Fibroblast of skin of abdomen (primary cell): ENCODE measurements at regions not wholly inside any gene's neighbourhood (a gene's known extent, or its start where the extent isn't known, plus 50 kb on each side); places are given as distances from the start of the nearest gene placed in this dataset.
"Not testable (repeated sequence)": the region's sequence is repeated elsewhere in the genome, so short reads cannot be mapped to it uniquely, and the experiment has no call there.

Experiments used
- DNase-seq: peaks from one replicate; pipeline ENCODE4 v3.0.0-alpha.2; 2013

DNA sequence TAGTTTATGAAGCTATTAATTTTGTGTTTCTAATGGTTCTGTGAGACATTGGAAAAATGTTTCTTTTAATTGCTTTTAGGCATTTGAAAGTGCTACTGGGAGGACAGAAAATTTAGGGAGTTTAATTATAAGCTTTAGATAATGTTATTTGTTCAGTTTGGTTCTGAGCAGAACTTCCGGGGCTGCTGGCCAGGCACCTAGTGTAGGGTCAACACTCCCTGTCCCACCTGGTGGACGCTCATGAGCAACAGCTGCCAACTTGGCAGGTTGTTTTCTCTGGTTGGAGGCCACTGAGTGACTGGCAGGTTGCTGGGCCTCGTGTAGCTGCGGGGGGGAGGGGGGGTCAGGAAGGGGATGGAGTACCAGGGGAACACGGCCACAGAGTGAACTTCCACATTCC is 250.2 kb downstream of the RTP5 start:
- not testable (repeated sequence) for DNase-seq

DNA sequence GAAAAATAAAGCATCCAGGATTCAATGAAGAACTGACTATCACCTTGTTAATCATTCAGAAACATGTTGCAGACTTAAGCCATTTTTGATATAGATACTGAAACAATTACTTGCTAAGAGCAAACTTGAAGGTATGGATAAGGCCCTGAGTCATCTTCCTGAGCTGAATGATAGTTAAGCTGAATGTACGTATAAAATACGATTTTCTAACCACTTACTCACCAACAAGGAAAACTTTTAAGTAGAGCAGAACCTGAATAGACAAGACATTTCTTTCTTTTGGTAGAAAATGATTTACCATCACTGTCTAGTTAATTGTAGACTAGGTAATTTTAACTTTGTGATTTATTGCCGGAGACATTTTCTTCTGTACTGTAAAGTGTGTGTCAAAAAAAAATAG is 261.2 kb downstream of the RTP5 start:
- DNase-seq, result not testable (repeated sequence)

DNA sequence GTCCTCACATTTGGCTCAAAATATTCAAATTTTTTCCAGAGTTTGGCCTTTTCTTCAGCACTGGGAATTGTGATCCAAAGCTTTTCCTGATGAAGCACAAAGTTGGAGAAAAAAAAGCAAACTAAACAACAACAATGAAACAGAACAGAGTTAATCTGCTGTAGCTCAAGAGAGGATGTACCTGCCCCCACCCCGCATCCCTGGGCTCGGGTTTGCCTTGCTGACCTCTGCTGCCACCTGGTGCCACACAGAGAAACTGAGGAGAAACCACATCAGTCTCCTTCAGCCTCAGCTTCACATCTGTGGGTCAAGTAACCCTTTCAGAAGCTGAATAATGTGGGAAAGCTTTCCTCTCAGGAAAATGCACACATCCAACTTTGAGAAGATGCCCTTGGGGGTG is 290.4 kb downstream of the RTP5 start:
- DNase-seq, result not testable (repeated sequence)

DNA sequence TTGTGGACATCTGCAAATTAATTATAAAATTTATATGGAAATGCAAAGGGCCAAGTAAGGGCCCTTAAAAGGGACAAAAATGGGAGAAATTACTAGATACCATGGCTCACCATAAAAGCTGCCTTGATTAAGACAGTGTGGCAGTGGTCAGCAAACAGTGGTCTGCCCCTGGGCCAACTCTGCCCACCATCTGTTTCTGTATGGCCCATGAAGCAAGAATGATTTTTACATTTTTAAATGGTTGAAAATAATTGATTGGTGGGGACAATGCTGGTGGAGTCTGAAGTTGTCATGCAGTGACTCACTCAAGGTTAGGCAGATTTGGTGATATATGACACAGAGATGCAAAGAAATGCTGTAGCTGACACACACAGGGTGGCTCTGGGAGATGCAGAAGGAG is 295.6 kb downstream of the RTP5 start:
- not testable (repeated sequence) for DNase-seq

DNA sequence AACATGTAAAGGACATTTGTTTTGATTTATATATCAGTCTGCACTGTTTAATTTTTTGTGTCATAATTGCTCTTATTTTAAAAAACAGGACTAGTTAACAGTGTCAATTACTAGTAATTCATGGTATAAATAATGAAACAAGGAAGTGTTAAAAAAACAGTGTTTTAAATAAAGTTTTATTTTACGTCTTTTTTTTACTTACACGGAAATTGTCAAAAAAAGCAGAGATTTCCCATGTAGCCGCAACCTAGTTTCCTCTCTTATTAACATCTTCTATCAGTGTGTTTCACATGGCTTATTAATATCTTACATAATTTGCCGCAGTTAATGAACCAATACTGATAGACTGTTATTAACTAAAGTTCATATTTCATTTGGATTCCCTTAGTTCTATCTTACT is 301.8 kb downstream of the RTP5 start:
- not testable (repeated sequence) for DNase-seq
